AG20443 (cell line): ENCODE measurements at regions not wholly inside any gene's neighbourhood (a gene's known extent, or its start where the extent isn't known, plus 50 kb on each side); places are given as distances from the start of the nearest gene placed in this dataset.
"Not testable (repeated sequence)": the region's sequence is repeated elsewhere in the genome, so short reads cannot be mapped to it uniquely, and the experiment has no call there.

ENCODE experiments used
- DNase-seq: peaks from one replicate; pipeline ENCODE4 v3.0.0; 2012; ENCODE audit warnings: low spot score, mixed read lengths

DNA sequence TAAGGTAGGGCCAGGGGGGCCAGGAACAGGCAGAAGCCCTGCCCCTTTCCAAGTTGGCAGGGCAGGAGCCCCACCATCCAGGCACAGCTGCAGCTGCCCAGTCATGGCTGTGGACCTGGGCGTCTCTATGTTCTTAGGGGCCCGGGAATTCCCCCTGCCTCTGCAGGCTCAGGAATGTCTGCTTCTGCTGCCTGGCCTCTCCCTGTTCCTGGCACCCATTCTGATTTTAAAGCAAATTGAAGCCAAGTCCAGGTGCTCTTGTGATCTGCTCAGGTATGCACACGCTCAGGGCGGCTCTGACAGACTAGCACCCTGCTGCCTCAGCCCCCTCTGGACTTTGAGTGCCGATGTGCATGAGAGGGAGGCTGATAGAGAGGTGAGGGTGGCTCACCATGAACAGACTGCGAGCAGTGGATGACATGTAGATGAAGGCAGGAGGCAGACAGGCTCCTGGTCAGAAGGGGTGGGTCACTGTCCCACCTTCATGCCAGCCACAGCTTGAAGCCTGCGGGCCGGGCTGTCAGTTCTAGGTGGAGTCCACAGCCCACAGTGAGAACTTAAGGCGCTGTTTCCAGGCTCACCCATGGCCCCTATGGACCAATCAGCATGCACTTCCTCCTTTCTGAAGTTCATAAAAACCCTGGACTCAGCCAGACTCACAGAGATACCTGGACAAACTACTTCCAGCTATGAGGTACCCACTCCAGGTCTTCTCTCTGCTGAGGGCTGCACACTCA is 747.8 kb upstream of the GBE1 start:
- no peak for DNase-seq

DNA sequence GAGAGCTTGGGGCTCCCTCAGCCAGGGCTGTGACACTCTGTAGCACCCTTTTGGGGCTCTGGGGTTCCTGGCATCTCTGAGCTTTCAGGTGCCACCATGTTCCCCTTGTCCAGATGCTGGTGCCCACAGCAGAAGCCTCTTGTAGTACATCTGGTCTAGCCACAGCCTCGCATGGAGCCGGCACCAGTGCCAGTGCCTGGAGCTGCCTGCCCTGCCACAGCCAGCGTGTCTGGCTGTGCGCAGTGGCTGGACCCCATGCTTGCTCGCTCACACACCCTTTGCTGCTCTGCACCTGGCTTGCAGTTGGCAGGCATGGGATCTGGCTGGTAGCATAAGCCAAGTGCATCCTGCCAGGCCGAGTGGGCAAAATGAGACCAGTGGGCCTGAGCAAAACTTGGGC is 744.8 kb upstream of the GBE1 start:
- DNase-seq, result no peak

DNA sequence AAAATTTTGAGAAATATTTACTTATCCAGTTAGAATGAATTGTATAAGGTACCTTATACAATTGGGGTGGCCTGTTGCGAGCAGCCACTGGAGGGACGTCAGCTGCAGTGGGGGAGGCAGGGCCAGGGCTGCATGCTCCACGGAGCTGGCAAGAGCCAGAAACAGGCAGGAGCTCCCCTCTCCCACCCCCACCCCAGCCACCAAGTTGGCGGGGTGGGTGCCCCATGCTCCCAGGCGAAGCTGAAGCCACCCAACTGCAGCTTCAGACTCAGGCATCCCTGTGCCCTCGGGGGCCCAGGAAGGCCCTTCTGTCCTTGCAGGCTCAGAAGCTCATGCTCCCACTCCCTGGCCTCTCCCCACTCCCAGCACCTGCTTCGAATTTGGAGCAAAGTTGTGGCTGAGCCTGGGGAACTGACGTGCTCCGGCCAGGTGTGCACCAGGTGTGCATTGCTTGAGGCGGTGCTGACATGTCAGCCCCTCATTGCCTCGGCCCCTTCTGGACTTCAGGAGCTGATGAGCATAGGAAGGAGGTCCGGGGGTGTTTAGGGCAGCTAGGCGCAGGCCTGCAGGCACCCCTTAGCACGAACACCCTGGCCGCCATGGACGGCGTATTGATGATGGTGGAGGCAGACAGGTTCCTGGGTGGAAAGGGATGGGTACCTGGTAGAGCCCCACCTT is 743.8 kb upstream of the GBE1 start:
- DNase-seq, result no peak

DNA sequence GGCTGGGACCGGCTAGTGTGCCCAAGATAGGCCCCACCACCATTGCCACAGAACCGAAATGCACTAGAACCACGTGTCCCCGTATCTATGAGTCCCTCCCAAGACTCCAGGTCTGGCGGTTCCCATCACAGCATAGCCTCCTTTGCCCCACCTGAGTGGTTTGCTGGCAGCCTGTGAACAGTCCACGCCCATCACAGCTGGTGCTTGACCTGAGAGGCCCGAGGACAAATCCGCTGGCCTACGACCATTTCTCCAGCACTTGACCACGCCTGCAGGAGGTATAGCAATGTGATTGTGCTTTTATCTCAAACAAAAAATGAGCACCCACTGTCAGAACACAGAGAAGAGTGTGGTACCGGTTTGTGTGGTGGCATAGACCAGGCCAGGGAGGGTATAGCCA is 736.7 kb upstream of the GBE1 start:
- DNase-seq, result no peak

DNA sequence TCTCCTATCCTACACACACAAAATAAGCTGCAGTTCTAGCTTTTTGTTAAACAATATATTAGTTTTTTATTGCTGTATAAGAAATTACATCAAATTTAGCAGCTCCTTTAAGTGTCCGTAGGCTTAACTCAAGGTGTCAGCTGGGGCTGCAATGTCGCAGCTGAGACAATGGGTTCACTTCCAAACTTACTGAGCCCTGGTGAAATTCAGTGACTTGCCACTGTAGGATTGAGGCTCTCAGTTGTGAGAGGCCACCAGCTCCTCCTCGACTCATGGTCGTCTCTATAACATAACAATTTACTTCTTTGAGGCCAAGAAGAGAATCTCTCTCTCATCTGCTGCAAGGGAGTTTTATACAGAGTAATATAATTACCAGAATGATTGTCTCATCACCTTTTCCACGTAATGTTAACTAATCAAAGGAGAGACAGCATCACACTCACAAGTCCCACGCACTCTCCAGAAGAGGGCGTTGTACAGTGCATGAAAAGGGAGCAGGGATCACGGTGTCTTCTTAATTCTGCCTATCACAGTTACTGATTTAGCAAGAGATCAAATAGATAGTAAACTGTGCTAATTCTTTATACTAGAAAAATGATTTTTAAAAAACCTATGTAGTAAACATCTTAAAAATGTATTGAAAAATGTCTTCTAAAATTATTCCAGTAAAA is 735.6 kb upstream of the GBE1 start:
- no peak for DNase-seq

DNA sequence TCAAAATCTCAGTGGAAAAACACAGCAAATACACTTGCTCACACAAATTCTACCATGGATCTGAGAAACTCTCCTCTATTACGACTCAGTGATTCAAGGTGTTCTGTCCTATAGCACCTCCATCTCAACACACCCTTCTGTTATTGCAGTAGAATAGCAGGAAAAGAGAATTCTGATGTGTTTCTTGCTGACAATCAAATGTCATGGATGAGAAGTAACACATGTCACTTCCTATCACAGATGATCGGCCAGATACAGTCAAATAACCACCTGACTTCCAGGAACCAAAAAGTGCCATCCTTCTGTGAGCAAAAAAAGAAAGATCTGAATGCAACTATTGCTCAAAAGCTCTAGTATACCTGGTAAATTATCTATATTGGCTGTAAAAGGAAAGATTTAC is 734.2 kb upstream of the GBE1 start:
- DNase-seq, result no peak

DNA sequence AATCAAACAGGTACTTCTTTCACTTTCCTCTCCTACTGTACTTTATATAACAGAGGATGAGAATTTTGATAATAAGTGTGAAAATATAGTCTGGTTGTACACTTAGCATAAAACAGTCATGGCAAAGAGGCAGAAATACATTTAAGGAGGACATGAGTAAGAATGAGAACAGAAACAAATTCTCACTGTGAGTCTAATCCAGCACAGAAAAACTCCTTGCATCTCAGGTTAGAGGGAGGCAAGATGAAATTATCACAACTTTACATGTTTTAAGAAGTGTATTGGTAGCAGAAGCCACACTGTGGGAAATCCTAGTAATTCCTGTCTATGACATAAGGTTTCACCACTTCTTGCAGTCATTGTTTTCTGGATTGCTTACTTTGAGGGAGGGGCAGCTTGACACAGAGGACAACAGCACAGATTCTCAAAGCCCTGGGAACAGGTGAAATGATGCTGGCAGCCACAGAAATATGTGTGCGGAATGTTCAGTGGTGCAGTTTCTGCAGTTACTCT is 733.6 kb upstream of the GBE1 start:
- DNase-seq, result no peak

DNA sequence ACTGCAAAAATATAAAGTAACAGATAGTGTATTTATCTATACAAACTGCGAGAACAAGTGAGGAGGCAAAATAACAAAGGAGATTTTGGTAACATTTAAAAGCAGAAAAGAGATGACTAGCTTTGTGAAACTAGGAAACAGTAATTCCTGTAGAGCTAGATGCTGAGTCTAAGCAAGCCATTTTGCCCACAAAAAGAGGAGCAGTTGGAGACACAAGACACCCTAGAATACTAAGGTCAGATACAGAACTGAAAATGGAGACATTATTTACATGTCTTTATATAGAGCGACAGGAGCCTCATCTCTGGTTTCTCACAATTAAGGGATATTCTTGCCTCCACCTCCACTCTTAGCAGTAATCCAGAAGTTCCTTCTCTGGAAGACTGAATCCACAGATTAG is 732.4 kb upstream of the GBE1 start:
- no peak for DNase-seq

DNA sequence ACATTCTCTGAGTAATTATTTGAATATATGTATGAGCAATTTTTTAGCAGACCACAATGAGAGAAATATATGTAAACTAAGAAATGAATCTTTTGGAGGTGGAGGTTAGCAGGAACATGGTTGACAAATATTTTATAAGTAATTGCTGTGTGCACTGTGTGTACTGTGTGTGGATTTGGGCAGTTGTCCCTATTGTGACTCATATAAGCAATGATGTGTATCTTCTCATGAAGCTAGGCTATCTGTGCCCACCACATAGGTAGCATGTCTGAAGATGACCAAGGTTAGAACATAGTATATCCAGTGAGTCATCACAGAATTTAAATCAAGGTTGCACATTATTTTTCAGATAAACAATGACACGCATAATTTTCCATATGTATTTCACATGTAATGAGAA is 713.9 kb upstream of the GBE1 start:
- DNase-seq, result no peak

DNA sequence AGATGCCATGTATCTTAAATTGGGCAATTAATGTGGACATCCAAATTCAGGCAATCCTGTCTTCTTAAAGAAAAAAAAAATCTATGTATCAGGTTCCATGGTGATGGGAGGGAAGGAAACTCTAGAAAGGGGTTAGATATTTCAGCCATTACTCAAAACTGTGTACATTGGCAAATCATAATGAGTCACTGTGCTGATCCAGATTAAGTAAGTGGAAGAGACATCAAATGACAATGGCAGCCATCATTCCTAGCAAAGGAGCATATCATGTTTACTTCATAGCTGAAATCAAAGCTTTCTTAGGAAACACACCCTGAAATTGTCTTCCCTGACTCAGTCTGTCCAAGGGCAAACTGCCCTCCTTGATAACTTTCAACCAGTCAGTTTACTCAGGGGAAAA is 713.3 kb upstream of the GBE1 start:
- no peak for DNase-seq

DNA sequence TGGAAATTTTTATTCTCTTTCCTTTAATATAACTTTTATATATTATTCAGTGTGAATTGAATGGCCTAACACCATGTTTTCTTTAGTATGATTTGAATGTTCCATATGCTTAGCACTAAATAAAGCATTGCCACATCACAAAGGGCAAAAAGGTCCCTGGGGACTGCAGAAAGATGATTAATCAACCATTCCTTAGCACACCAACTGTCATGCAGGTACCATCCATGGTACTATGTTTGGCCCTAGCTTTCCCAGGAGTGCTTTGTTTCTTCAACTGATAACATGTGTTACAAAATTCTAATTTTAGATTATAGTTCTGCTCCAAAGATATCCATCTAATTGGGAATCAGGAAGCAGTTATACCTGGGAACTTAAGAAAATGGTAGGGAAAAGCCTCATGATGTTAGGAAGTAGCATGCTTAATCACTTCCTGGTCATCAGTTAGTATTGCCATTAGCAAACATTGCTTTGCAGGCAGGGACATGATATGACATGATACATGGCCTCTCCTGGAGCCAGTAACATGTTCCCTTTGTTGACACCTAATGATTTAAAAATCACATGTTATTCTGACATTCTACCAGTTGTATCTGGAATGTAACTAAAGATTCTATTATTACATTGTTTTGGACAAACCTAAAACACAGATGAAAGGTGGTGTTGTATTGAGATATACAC is 712.6 kb upstream of the GBE1 start:
- DNase-seq, result no peak

DNA sequence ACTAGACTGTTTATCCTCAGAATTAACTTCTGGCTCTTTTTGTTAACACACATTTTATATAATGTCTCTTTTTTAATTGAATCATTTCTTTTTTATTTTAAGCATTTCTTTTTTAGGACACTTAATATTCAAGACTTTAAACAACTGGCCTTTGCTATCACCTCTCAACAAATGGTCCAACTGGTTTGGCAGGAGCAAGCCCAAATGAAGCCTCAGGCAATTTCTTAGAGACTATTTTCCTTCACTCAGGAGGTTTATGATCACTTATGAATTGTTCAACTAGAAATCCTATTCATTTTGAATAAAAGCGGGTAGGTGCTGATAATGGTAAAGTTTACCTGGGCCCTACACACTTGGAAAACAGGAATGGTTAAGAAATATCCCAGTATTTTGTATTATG is 705.6 kb upstream of the GBE1 start:
- DNase-seq, result no peak

DNA sequence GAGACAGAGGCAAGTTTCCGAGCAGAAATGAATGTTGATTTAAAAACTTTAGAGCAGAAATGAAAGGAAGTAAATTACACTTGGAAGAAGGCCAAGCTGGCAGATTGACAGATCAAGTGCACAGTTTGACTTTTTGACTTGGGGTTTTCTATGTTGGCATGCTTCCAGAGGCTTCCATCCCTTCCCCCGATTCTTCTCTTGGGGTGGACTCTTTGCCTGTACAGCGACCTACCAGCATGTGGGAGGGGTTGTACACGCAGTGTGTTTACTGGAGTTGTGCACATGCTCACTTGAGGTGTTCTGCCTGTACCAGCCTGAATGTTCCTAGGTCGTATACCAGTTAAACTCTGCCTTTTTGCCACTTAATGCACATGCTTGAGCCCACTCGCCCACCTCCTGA is 701.5 kb upstream of the GBE1 start:
- DNase-seq, result no peak

DNA sequence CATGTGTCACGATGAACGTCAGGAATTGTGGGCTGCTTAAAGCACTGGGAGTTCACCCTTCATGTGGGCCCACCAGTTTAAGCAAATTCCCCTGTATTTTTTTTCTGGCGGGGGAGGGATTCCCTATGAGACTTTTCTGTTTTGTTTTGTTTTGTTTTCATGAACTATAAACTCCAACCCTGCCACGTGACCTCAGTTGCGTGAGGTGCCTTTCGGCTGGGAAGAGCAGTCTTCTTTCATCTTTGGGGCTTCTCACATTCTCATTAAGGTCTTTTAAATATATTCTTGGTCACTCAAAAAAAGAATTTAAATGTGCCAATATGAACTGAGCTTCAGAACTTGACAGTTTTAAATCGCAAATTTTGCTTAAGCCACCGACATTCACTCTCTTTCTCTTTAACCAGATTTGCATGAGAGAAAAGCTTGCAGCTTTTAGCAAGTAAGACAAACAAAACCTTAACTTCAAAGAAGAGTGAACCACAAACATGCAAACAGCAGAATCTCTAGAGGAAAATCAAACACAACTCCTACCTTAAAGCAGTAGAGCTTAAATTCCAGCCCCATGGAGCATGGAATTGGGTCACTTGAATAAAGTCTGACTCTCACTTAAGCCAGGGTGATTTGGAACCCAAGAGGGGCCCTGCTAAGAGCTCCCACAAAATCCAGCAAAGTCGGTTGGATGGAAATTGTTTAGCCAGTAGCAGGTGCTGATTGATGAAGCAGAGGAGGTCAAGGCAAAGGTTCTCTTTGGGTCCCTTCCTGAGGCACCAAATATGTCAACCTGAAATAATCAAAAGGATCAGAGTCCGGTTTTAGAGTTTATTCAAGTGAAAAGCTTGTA is 699.8 kb upstream of the GBE1 start:
- no peak for DNase-seq

DNA sequence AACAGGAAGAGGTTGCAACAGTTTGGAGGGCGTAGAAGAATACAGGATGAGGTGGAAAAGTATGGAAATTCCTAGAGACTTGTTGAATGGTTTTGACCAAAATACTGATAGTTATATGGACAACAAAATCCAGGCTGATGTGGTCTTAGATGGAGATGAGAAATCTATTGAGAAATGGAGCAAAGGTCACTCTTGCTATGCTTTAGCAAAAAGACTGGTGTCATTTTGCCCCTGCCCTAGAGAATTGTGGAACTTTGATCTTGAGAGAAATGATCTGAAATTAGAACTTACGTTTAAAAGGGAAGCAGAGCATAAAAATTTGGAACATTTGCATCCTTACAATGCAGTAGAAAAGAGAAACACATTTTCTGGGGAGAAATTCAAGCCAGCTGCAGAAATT is 686.9 kb upstream of the GBE1 start:
- DNase-seq, result no peak

DNA sequence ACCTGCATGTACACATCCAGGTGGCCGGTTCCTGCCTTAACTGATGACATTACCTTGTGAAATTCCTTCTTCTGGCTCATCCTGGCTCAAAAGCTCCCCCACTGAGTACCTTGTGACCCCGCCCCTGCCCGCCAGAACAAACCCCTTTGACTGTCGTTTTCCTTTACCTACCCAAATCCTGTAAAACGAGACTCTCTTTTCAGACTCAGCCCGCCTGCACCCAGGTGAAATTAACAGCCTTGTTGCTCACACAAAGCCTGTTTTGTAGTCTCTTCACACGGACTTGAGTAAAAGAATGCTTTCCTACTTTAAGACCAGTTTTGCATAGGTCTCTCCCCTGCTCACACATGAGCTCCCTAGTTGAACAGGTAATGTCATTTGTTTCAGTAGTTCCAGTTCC is 667.4 kb upstream of the GBE1 start:
- not testable (repeated sequence) for DNase-seq

DNA sequence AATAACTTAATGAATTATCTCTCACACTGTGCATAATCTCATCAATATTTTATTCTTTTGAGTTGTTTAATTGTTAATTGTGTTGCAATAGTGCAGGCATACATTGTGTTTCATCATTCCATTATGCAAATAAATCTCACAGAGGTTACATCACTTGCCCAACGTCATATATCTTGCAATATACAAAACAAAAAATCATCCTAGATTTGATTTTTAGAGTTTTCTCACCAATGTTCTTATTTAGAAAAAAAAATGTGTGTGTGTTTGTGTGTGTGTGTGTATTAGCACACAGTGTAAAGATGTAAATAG is 662.5 kb upstream of the GBE1 start:
- DNase-seq, result no peak

DNA sequence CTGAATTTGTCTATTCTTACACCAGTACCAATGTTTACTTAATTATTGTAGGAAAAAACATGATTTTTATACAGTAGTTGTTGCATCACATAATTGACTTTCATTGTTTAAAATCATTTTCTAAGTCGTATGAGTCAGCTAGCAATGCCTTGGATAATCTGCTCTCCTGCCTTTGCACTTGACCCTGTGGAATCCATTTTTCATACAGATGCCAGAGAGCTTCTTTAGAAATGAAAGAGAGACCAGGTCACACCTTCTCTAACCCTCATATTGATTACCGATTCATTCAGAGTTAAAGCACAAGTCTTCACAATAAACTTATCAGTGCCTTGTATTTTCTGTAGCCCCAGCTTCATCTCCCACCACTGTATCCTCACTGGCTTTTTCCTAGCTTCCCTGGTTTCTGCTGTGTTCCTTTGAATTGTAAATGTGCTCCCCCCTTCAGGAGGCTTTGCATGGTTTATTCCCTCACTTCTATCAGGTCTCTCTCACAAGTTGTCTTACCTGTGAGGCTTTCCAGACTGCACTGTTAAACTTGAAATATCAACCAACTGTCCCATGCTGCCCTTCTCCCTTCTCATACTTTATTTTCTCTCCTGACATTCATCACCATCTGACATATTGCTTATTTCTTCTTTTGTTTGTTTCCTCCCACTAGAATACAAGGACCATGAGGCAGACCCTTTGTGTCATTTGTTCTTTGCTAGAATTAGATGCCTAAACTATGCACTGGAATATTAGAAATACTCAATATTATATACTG is 662.0 kb upstream of the GBE1 start:
- no peak for DNase-seq

DNA sequence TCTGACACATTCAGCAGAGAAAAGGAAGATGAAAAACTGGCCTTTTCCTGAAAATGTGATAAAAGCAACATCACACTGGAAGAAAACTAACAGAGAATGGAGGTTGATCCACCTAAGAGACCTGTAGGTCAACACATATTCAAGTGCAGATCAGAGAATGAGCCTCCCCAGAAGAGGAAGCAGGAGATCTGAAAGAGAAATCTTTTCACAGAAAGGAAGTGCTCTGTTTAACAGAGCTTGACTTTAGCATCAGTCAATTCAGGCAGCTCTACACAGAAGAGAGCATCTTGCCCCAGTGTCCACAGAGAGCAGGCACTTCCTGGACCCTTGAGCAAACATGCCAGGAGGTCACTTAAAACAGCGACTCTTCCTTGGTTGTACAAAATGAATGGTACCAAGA is 655.4 kb upstream of the GBE1 start:
- no peak for DNase-seq

DNA sequence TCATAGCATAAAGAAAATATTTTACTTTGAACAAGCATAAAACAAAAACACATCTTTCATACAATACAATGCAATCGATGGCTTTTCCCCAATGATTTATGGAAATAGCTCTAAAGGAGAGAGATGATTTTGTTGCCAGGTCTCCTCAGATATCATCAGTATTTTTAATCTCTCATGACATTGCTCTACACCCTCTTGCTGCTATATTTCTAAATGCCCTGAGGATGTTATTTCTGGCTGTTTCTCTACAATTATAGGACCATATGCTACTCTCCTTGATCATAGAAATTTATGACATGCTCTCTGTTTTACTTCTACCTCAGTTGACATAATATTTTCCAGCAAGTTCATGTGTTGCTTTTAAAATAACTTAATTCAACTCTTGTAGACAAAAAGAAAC is 654.9 kb upstream of the GBE1 start:
- DNase-seq, result no peak

DNA sequence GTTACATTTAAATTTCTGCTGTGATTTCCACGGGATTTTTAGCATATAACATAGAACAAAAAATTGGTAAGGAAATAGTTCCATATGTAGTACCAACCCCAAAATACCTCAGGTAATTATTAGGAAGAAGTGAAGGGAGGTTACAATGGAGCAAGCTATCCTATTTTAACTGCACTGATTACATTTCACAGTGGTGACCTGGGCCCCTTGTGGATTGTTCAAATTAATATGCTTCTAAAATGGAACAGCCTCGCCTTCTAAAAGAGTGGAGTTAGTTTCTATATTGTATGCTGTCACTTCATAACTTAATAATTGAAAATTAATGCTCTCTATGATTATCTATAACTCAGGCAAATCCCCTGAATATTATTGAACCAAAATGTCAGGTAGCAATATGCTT is 651.7 kb upstream of the GBE1 start:
- DNase-seq, result no peak
